GM21529 (cell line): ENCODE measurements at regions not wholly inside any gene's neighbourhood (a gene's known extent, or its start where the extent isn't known, plus 50 kb on each side); places are given as distances from the start of the nearest gene placed in this dataset.
"Not testable (repeated sequence)": the region's sequence is repeated elsewhere in the genome, so short reads cannot be mapped to it uniquely, and the experiment has no call there.

ENCODE experiments used
- ATAC-seq: cut with Tn5 transposase; IDR thresholded peaks from one replicate; pipeline ENCODE4 v1.9.1; 2021; ENCODE audit not compliant: unreplicated experiment

DNA sequence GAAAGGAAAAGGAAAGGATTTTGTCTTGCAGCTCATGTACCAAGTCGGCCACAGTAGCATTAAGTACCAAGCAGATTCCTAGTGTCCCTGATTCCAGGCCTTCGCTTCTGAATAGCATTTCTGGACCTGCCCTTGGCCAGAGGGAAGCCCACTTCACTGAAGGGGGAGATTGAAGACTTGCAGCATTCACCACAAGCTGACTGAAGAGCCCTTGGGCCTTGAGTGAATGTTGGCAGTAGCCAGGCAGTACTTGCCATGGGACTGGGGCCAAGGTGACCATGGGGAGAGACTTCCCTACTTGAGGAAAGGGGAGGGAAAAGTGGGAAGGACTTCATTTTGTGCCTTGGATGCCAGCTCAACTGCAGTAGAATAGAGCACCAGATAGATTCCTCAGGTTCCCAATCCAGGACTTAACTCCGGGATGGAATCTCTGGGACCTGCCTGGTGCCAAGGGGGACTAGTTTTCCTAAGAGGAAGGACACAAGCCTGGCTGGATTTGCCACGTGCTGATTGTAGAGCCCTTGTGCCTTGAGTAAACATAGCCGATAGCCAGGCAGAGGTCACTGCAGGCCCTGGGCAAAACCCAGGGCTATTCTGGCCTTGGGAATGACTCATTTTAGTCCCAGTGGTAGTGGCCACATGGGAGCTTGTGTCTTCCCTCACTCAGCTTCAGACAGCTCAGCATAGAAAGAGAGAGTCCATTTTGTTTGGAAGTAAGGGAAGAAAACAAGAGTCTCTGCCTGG, 141.7 kb upstream of the KCND2 start:
- ATAC-seq = no peak

DNA sequence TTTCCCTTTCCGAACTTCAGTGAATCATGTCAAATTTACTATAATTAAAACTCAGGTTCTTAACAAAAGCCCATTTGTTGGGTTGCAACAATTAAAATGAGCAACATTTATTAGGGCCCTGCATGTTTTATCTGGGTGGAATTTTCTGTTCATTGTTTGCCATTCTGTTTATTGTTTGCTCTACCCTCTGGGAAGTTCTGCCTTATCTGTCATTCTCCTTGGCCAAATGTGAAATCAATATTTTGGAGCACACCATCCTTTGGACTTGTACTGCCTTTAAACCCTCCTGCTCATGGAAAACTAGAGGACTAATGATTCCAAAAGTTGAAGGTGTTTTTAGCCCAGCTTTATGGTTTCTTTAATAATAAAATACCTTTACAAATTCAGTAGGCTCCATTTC, 134.5 kb upstream of the KCND2 start:
- no peak for ATAC-seq

DNA sequence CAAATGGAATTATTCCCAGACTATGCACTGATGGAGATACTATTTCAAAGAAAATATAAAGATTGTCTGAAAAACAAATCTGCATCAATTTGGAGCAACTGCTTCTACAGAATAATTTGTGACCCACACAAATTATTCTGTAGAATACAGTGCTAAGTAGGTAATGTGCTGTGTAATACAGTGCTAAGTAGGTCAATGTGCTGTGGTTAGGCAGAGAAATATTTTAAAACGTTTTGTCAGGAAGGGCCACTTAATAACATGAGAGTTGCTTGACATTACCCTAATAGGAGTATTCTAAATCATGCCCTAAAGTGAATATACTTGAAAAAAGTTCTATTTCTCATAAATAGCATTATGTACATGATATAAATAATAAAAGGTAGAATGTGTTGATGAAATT, 116.5 kb upstream of the KCND2 start:
- ATAC-seq = no peak

DNA sequence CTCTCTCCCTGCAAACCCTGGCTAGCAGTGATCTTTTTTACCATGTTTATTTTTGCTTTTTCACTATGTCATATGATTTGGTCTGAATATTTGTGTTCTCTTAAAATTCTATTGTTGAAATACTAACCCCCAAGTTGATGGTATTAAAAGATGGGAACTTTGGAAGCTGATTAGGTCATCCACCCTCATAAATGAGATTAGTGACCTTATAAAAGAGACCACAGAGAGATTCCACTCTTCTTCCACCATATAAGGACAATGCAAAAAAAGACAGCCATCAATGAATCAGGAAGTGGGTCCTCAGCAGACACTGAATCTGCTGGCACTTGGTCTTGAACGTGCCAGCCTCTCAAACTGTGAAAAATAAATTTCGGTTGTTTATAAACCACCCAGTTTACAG, 112.8 kb upstream of the KCND2 start:
- ATAC-seq = no peak

DNA sequence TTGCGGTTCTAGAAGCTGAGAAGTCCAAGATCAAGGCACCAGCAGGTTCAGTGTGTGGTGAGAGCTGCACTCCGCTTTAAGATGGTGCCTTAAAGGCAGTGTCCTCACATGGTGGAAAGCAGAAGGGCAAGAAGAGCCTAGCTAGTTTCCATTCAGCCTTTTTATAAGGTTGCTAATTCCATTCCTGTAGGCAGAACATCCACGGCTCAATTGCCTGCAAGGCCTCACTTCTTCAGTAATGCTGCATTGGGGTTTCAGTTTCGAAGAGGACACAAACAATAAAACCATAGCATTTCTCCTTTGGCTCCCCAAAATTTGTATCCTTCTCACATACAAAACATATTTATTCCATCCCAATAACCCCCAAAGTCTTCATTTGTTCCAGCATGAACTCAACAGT, 109.5 kb upstream of the KCND2 start:
- ATAC-seq = no peak

DNA sequence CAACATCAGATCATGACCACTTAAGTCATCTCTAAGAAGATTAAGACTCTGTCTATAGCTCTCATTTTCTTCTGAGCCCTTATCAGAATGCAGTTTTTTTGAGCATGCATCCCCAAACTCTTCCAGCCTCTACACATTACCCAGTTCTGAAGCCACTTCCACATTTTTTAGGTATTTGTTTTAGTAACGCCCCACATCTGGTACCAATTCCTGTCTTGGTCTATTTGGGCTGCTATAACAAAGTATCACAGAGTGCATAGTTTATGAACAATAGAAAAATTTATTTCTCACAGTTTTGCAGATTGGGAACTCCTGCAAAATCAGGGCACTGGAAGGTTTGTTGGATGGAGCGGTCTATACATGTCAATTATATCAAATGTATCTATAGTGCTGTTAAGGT, 107.7 kb upstream of the KCND2 start:
- no peak for ATAC-seq

DNA sequence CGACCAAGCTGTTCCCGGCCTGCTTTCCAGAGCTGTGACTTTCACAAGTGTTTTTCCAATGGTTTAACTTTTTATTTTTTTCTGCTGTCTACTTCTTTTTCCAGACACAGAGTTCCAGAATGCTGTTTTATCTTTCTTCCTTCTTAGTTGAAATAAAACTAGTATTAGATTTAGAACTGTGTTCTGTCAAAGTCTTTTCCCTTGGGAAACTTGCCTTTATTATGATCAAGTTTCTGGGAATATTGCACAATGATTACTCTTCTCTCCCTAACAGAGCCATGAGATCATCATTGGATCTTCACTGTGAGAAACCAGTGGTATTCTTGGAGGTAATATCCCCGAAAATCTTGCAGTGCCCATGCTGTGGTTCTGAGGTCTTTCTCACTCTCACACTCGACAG, 104.9 kb upstream of the KCND2 start:
- no peak for ATAC-seq

DNA sequence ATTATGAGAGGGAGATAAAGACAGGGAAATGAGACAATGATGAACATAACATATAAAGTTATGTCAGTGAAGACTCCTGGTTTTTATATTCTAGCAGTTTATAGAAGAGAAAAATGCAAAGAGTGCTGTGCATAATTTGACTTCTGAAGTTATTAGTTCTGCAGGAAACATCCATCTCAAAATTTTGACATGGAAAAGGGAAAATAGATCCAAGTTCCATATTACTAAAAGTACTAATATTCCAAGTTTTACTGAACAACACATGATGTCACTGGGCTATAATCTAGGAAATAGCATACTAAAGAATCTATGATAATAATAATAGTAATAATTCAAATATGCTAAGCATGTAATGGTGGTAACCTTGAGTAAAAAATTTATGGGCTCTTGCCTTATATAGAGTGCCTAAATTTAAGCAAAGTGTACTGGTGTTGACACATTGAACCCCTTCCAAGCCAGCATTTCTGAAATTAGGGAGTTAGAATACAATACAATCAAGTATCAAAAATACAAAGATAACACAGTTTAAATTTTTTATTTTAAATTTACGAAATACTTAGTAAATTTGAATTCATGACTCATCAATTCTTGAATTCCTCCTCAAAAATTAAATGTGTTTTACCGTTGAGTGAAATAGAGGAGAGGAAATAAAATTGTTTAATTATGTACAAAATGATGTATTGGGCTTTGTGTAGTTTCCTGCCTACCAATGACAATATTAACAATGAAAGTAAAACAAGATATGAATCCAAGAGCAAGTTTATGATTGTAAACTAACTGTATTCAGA, 102.8 kb upstream of the KCND2 start:
- ATAC-seq = no peak

DNA sequence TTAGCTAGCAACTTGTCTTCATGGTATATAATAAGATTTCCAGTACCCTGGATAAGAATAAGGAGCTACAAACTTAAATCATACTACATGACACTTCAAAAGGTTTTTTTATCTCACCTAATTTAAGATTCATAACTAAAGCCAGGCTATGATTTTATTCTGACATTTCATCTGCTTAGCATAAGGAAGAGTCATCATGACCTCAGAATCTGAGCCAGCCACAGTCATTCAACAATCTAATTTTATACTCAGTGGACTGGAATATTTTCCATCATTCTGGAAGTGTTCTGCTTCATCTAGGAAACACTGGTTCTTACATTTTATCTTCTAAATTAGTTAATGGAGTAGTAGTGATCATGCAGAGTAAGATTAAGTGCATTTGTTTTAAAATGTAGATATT, 102.1 kb upstream of the KCND2 start:
- no peak for ATAC-seq

DNA sequence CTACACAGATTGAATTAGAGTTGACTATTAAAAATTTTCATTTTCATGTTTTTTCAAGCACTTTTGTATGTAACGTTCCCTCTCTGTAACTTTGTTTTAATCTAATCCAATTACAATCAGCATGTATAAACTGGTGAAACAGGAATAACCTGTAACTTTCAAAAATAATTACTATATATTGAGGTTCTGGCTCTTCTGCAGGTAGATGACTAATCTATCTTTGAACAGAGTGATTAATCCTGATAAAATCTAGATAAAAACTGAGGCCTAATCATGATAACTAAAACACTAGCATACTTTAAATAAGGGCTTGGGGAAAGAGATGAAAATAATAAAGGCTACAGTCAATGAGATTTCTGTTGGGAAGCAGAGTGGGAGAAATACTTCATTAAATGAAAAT, 101.6 kb upstream of the KCND2 start:
- no peak for ATAC-seq

DNA sequence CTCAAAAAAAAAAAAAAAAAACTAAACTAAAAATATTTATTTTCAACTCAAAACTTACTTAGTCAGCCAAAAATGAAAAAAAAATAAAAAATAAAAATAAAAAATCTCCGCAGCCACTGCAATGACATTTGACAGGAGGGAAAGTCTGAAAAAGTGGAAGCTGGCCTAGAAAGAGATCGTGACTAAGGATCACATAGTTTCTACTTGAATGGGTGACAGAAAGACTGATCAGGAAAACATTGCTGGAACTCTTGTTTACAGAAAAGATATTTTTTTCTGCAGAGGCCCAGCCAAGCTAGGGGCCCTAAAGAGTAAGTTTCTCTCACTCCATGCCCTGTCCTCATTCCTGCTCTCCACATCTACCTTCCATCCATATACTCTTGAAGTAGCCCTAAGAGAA, 92.8 kb upstream of the KCND2 start:
- ATAC-seq = no peak

DNA sequence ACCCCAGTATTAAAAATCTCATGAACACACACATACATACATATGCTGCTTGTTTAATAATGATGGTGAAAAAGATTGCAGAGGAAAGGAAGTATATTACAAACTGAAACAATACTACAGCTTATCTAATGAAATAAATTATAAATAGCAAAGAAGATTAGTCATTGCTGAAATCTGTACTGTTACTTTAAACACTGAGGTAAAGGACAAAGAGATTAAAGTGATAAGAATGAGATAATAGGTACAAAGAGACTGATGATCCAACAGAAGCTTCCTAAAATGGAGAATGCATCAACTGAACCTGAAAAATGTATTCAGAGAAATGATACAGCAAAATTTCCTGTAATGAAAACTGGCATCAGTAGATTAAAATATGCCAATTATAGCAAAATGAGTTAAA, 91.5 kb upstream of the KCND2 start:
- no peak for ATAC-seq

DNA sequence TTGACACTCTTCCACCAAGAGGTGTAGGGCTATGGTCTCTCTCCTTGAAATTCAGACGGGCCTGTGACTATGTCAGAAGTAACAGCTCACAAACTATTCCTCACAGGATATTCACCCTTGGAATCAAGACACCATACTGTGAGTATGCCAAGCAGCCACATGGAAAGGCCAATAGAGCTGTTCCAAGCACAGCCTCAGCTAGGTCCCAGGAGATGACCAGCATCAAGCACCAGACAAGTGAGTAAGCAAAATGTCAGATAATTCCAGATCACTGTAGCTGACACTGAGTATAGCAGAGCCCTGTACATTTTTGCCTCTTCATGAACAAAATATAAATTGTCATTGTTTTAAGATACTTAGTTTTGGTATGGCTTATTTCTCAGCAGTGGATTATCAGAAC, 88.1 kb upstream of the KCND2 start:
- ATAC-seq = no peak

DNA sequence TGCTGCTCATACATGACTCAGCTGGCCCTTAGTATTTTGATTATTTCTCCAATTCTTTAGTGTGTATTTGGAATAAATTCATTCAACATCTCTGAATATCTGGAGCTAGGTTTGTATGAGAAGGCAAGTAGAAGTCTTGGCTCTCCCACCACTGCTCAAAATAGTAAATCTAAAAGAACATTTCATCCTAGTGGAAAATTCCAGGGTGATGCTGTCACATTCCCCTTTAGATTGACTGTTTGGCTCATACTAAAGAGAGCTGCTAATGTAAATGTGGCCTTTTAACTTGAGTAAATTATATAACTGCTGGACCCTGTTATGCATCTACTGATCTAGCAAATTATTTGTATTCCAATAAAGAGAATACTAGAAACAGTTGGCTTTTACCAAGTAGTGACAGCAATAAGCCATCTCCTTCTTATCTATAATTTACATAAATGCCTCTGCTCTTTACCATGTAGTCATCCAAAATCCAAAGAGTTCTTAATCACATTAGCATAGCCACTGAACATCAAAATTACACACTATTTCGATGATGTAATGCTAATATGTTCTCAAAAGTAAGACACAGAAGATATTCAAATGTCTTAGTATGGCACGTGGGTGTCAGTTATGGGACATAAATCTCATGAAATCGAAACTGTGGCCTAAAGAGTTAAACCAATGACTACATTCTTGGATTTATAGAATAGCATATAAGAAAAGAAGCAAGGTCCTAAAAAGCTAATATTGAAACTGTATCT, 86.9 kb upstream of the KCND2 start:
- no peak for ATAC-seq

DNA sequence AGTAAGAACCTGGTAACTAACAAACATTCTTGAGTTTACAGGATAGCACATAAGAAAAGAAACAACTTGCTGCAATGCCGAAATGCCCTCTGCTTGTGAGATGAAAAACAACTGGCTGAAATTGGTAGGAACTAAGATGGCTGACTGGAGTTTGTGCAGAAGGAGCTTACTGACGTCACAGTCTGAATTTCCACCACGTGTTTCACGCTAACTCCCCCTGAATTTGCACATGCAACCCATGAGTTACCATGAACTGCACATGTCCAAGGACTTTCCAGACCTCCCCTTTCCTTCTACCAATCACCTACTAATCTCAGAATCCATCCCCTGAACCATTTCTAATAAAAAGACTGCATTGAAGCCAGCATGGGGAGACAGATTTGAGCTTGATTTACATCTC, 86.3 kb upstream of the KCND2 start:
- no peak for ATAC-seq

DNA sequence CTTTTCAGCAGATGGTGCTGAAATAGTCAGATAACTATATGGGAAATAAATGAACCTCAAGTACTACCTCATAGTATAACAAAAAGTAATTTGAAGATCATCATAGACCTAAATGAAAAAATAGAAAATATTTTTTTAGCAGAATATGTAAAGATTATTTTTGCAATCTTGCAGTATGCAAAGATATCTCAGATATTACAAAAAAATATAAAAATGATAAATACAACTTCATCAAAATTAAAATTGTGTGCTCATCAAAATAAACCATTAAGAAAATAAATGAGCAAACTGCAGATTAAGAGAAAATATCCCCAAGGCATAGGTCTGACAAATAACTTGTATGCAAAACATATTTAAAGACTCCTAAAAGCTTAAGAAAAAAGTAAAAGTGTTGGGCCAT, 83.4 kb upstream of the KCND2 start:
- no peak for ATAC-seq

DNA sequence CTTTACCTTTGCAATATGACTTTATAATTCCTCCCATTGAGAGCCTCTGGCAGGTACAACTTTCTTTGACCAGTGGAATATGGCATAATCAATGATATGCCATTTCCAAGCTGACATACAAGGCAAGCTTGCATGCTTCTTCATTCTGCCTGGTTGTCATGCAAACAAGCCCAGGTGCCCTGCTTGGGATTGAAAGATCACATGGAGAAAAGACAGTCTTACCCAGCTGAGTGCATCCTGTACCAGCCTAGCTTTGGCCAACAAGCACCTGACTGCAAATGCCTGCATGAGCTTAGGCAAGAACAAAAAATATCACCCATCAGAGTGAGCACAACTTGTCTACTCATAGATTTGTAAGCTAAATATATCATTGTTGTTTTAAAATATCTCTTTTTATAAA, 82.9 kb upstream of the KCND2 start:
- no peak for ATAC-seq

DNA sequence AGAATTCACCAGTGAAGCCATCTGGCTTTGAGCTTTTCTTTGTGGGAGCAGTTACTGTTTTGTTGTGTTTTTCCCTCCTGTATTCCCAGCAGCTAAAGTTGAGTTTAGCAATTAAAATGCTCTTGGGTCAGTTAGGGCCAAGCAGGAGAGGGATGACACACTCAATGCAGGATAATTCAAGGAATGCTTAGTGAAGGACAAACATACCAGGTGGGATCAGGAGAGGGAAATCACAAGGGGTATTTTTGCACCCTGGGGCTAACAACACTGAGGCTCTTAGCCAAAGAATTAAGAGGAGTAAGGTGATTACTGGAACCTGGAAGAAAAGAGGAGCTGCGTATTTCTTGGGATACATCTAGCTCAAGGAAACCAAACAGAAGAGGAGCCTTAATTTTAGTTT, 82.4 kb upstream of the KCND2 start:
- ATAC-seq = no peak

DNA sequence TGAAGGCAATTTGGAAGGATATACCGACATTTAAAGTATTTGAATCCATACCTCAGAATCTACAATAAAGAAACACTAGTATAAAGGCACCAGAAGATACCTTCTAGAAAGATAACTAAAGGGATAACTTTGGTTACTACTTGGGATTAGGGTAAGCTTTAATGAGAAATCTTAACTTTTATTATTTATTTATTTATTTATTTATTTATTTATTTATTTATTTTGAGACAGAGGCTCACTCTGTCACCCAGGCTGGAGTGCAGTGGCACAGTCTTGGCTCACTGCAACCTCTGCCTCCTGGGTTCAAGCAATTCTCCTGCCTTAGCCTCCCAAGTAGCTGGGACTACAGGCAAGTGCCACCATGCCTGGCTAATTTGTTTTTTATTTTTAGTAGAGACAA, 81.6 kb upstream of the KCND2 start:
- ATAC-seq = not testable (repeated sequence)

DNA sequence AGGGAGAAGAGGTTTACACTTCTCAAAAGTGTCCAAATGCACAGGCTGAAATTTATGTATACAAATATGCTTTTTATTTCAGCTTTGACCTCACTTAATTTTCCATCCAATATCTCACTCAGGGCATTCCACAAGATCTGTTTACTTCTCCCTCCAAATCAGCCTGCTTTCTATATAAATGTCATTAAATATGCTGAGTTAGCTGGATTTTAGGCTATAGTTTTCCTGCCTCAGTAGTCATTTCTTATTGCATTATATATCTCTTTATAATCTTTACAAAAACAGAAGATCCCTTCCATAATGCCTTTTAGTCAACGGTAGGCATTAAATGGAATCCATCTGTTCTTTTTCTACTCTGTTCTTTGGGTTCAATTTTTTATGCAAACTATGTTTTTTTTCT, 71.7 kb upstream of the KCND2 start:
- ATAC-seq = no peak

DNA sequence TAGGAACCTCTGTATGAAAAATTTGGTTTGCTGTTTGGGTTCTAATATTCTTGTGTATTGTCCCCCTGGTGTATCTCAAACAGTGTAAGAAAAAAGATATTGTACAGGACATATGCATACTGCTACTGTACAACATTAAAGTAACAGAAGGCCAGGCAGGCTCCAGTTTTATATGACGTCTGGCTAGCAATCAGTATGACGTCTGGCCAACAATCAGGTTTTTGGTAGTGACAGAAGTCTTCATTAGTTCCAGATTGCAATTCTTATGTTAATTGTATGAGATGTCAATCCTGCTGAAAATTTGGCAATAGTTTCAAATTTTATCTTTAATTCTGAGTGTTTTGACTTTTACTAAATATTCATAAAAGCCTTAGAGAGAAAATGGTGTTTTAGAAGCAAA, 67.9 kb upstream of the KCND2 start:
- ATAC-seq = no peak

DNA sequence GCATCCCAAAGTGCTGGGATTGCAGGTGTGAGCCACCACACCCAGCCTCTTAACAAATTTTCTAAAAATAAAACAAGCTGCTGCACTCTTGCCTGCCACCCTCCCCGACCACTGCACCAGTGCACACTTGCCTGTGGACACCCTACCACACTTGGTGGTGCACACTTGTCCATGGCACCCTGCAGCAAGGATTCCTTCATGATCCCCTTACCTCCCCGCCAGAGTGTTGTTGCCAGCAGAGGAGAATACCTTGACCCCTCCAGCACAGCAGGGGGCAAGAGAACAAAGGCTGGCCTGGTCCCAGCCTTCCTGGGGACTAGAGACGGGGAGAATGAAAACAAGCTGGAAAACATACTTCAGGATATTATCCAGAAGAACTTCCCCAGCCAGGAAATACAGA, 65.9 kb upstream of the KCND2 start:
- no peak for ATAC-seq
